GM18951 (cell line): ENCODE measurements at regions not wholly inside any gene's neighbourhood (a gene's known extent, or its start where the extent isn't known, plus 50 kb on each side); places are given as distances from the start of the nearest gene placed in this dataset.

Experiments
- POLR2A ChIP-seq: IDR thresholded peaks from 4 replicates; pipeline ENCODE4 v1.6.1; 2011; ENCODE audit warnings: mild to moderate bottlenecking; ENCODE audit not compliant: insufficient read length, insufficient read depth; ENCODE audit errors: extremely low read depth
- in situ Hi-C: fragments of 300-500 bp; cut with MboI; formaldehyde crosslinking; loops from one replicate; pipeline ENCODE4 v1.12.0; 2022; ENCODE audit warnings: low sequenced_read_pairs, mixed read lengths, inconsistent platforms; ENCODE audit not compliant: unreplicated experiment

GRCh38 chr2:118562144-118562543 is 285.3 kb downstream of the EN1 start:
- in situ Hi-C loops, result no loop called here
- no peak for TF ChIP-seq POLR2A

GRCh38 chr2:118558846-118559245 is 288.6 kb downstream of the EN1 start:
- in situ Hi-C loops, result no loop called here
- no peak for TF ChIP-seq POLR2A

DNA sequence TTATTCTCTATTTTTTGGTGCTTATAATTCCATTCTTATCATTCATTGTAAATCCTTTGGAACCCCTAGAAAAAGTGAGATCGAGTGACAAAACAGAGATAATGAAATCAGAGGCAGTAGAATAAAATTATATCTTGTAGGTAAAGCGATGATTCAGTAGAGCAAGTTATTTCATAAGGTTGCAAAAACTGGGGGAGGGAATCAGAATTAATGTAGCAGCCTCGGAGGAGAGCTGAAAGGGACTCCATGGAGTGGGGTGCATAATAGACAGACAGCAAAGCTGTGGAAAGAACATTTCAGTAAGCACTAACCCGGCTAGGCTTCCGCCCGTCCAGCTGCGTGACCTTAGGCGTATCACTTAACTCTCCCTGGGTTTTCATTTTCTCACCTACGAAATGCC is 289.7 kb downstream of the EN1 start:
- in situ Hi-C loops, result no loop called here

GRCh38 chr2:118557016-118557415 is 290.4 kb downstream of the EN1 start:
- in situ Hi-C loops, result no loop called here
- TF ChIP-seq POLR2A, result no peak

More for the DNA sequence above, 289.7 kb downstream of the EN1 start:
- TF ChIP-seq POLR2A, result no peak

DNA sequence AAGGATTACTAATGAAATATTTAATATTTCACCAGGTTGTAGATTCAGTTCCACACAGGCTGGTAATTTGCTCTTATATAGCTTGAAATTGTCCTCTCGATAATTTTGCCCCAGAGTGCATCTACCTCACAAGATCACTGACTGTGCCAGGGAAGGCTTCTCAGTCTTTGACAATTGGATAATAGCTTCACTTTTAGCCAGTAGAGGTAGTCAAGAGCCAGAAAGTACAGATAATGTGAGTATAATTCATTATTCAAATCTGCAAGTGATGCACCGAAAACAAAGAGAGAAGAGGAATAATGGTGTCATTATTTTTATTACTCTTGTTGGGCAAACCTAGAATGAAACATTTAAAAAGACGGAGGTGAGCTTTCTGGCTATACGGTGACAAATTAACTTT is 292.8 kb downstream of the EN1 start:
- no peak for TF ChIP-seq POLR2A
- in situ Hi-C loops, result no loop called here

DNA sequence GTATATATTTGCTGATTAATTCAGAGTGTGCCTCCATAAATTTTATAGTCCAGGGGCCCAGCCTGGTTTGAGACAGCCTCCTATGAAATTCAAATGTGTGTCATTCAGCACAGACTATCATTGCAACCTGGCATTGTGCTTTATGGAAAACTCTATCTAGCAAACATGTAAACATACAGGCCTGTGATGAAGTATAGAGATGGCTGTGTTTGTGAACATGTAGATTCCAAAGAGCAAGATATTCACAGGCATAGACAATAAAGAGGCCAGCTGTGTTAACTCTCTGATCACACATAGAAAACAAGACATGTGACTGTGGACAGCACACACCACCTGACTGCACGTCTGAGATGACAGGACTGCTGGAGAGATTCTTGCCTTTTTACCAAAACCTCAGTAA is 297.9 kb downstream of the EN1 start:
- no peak for TF ChIP-seq POLR2A
- in situ Hi-C loops, result no loop called here

DNA sequence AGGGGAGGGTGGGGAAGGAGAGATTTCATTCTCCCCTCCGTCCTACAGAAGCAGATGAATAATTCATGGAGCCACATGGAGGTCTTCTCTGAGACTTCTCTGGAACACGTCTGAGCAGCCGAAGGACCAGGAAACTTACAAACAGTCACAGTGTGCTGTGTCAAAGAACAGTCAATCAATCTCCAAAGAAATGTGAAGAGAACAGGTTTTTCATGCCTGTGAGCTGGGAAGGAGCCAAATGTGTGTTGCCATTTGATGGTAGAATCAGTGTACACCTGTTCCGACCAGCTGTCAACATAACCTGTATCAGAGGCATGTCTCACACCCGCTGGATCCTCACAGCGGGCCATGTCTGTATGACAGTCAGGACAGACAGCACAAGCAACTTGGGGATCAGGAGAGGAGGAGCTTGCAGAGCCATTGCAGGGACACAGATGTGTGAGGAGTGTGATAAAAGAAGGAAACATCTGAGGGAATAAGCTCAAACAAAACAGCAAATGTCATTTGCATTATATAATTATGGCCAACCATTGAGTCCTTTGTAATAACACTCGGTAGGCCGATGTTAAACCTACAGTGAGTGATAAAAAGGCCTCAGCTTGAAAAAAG is 298.5 kb downstream of the EN1 start:
- no peak for TF ChIP-seq POLR2A
- in situ Hi-C loops, result no loop called here

GRCh38 chr2:118539290-118539689 is 308.2 kb downstream of the EN1 start:
- in situ Hi-C loops, result no loop called here
- no peak for TF ChIP-seq POLR2A

GRCh38 chr2:118536306-118536705 is 311.1 kb downstream of the EN1 start:
- no peak for TF ChIP-seq POLR2A
- in situ Hi-C loops, result no loop called here

DNA sequence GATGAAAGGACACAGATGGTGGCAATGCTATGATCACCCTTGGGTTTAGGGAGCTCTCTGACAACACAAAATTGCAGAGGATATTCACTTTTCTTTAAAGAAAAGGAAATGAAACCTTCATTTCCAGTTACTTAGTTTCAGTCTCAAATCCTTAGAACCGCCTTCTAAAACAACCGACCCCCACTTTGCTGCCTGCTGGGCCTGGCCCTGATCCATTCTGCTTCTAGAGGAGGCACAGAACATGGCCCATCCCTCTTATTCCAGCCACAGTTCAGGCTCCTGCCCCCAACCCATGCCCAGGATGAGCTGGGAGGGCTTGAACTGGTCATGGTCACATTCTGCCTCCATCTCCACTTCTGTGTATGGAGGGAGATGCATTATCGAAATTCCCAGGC is 311.6 kb downstream of the EN1 start:
- in situ Hi-C loops, result no loop called here
- no peak for TF ChIP-seq POLR2A

- no peak for TF ChIP-seq POLR2A
- in situ Hi-C loops, result no loop called here
Observed at GRCh38 chr2:118535171-118535817, 312.2 kb downstream of the EN1 start.

DNA sequence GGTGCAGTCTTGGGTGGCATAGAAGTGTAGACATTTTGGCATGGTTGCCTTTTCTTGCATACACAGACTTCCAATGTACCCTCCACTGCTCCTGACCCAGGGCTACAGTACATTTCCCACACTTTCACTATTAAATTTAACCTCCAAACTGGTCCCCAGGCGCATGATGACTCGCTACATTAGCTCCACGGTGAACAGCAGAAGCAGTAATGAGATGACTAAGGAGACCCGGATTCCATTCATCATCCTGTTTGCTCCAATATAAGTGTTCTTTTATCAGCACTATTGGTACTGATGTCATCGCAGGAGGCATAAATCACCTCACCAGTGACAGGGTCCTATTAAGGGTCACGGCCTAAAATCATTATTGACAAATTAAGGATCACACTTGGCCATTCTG is 316.5 kb downstream of the EN1 start:
- in situ Hi-C loops, result no loop called here
- TF ChIP-seq POLR2A, result no peak

DNA sequence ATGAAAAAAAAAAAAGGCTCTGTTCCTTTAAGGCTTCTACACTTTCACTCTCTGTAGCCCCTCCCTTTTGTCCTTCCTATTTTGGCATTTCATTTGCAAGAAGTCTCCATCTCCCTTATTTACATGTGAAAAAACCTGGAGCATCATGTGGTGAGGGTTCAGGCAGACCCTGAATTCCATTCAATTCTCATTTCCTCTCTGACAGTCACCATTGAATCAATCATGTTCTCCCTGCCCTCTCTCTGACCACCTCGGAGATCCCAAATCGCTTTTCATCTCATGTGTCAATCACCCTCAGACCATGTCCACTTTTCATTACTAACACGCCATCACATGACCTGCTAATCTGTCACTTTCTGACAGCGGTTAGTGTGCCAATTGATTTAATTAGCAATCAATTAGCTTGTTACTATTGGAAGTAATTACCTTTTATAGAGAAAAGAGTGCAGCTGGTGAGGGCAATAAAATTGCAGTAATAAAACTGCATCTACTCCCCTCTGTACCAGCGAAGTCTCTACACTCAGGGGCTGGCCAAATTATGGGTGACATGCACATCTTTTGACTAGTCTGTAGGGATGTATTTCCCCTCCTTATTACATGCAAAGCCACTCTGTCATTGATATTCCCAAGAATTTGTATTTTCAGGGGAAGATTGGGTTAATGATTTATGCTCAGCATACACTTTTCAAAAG is 317.4 kb downstream of the EN1 start:
- no peak for TF ChIP-seq POLR2A
- in situ Hi-C loops, result no loop called here

DNA sequence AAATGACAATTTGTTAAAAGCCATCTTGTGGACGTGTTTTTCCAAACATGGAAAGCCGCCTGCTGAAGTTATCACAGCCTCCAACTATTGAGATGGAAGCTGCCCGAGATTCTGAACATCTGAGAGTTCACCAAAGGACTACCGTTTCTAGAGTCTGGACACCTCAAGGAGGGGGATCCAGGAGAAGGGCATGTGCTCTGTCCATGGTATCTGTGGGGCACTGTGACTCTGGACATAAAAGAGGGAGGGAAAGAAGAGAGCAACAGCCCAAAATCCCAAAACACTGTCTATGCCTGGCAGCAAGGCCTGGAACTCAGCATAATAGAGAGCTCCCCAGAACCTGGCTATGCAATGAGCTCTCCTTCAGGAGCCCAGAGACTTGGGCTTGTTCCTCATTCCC is 319.9 kb downstream of the EN1 start:
- TF ChIP-seq POLR2A, result no peak
- in situ Hi-C loops, result no loop called here
